Subcutaneous abdominal adipose tissue (tissue), 5 donors: ENCODE measurements at regions not wholly inside any gene's neighbourhood (a gene's known extent, or its start where the extent isn't known, plus 50 kb on each side); places are given as distances from the start of the nearest gene placed in this dataset.

Source experiments
- H3K27ac ChIP-seq: one replicate; pipeline ENCODE4 v1.7.0; 2013; ENCODE audit warnings: low read depth, mild to moderate bottlenecking, inconsistent platforms, low read length, moderate library complexity
- H3K27me3 ChIP-seq, 5 donors: one replicate each; pipeline ENCODE4 v1.7.0; 2013; ENCODE audit warnings: low read length in 5 of 5, inconsistent platforms in 1 of 5; ENCODE audit not compliant: control insufficient read depth in 5 of 5, insufficient read depth in 4 of 5
- H3K36me3 ChIP-seq, 5 donors: one replicate each; pipeline ENCODE4 v1.7.0; 2013; ENCODE audit warnings: low read length in 5 of 5; ENCODE audit not compliant: control insufficient read depth in 5 of 5, insufficient read depth in 5 of 5
- H3K4me1 ChIP-seq, 5 donors: one replicate each; pipeline ENCODE4 v1.7.0; 2013; ENCODE audit warnings: low read length in 5 of 5, mild to moderate bottlenecking in 3 of 5, moderate library complexity in 1 of 5; ENCODE audit not compliant: control insufficient read depth in 5 of 5, insufficient read depth in 5 of 5
- H3K4me3 ChIP-seq, 5 donors: one replicate each; pipeline ENCODE4 v1.7.0; 2013; ENCODE audit warnings: low read length in 5 of 5, low read depth in 1 of 5
- H3K9ac ChIP-seq, 5 donors: one replicate each; pipeline ENCODE4 v1.7.0; 2013; ENCODE audit warnings: low read length in 5 of 5, mild to moderate bottlenecking in 4 of 5, moderate library complexity in 3 of 5
- H3K9me3 ChIP-seq, 5 donors: one replicate each; pipeline ENCODE4 v1.7.0; 2013; ENCODE audit warnings: low read length in 5 of 5; ENCODE audit not compliant: control insufficient read depth in 5 of 5
- donor health status: healthy.
- donor health status: healthy.
- donor health status: healthy.
- donor health status: healthy.
- donor health status: healthy.

- Histone ChIP-seq H3K4me1 (no peaks in the 10 kb centered on the region), H3K9me3 (peaks cover 3 to 12% (median 4%) of the 10 kb centered on the region in 5 donors), H3K4me3 (no peak overlapping the region), H3K36me3 (no peaks in the 10 kb centered on the region), H3K27ac (no peak overlapping the region), H3K9ac (no peak overlapping the region), H3K27me3 (no peaks in the 10 kb centered on the region)
These were observed 78.1 kb upstream of the MAST4 start for GRCh38 chr5:66518052-66518451.

GRCh38 chr5:66518753-66519152 lies 77.4 kb upstream of the MAST4 start:
- Histone ChIP-seq H3K9ac (no peak overlapping the region), H3K27me3 (no peaks in the 10 kb centered on the region), H3K4me3 (no peak overlapping the region), H3K36me3 (no peaks in the 10 kb centered on the region), H3K9me3 (peaks cover 3 to 12% (median 4%) of the 10 kb centered on the region in 5 donors), H3K4me1 (no peaks in the 10 kb centered on the region), H3K27ac (no peak overlapping the region)

- Histone ChIP-seq H3K9ac (no peak overlapping the region), H3K27ac (no peak overlapping the region), H3K4me3 (no peak overlapping the region), H3K9me3 (peaks cover 3 to 12% (median 4%) of the 10 kb centered on the region in 5 donors), H3K27me3 (no peaks in the 10 kb centered on the region), H3K4me1 (no peaks in the 10 kb centered on the region), H3K36me3 (no peaks in the 10 kb centered on the region)
These were observed 76.6 kb upstream of the MAST4 start for GRCh38 chr5:66519626-66520025.

GRCh38 chr5:66520854-66521253 lies 75.3 kb upstream of the MAST4 start:
- H3K27ac ChIP-seq = no peak overlapping the region
- no peak overlapping the region for H3K9ac ChIP-seq
- peaks cover 3 to 12% (median 4%) of the 10 kb centered on the region in 5 donors for H3K9me3 ChIP-seq
- no peaks in the 10 kb centered on the region for H3K4me1 ChIP-seq
- no peak overlapping the region for H3K4me3 ChIP-seq
- no peaks in the 10 kb centered on the region for H3K27me3 ChIP-seq
- no peaks in the 10 kb centered on the region for H3K36me3 ChIP-seq

GRCh38 chr5:66527478-66528035 lies 68.6 kb upstream of the MAST4 start:
- H3K36me3 ChIP-seq = no peaks in the 10 kb centered on the region
- H3K27me3 ChIP-seq = no peaks in the 10 kb centered on the region
- H3K9me3 ChIP-seq = no peaks in the 10 kb centered on the region
- H3K4me3 ChIP-seq = no peak overlapping the region
- no peaks in the 10 kb centered on the region for H3K4me1 ChIP-seq
- no peak overlapping the region for H3K9ac ChIP-seq
- H3K27ac ChIP-seq = no peak overlapping the region

- Histone ChIP-seq H3K9me3 (no peaks in the 10 kb centered on the region), H3K27ac (no peak overlapping the region), H3K9ac (no peak overlapping the region), H3K36me3 (no peaks in the 10 kb centered on the region), H3K27me3 (no peaks in the 10 kb centered on the region), H3K4me3 (no peak overlapping the region), H3K4me1 (no peaks in the 10 kb centered on the region)
These were observed 67.0 kb upstream of the MAST4 start for GRCh38 chr5:66529182-66529581.

- no peaks in the 10 kb centered on the region for H3K4me1 ChIP-seq
- H3K9ac ChIP-seq = no peak overlapping the region
- H3K36me3 ChIP-seq = no peaks in the 10 kb centered on the region
- H3K27ac ChIP-seq = no peak overlapping the region
- no peaks in the 10 kb centered on the region for H3K27me3 ChIP-seq
- H3K9me3 ChIP-seq = no peaks in the 10 kb centered on the region
- no peak overlapping the region for H3K4me3 ChIP-seq
These were observed 66.5 kb upstream of the MAST4 start for GRCh38 chr5:66529704-66530103.

GRCh38 chr5:66538126-66538525 lies 58.1 kb upstream of the MAST4 start:
- H3K4me1 ChIP-seq = no peaks in the 10 kb centered on the region

GRCh38 chr5:66538531-66538930 lies 57.7 kb upstream of the MAST4 start:
- H3K4me3 ChIP-seq = no peak overlapping the region
- H3K27ac ChIP-seq = no peak overlapping the region
- H3K27me3 ChIP-seq = no peaks in the 10 kb centered on the region
- H3K9me3 ChIP-seq = no peaks in the 10 kb centered on the region
- H3K9ac ChIP-seq = no peak overlapping the region
- no peaks in the 10 kb centered on the region for H3K36me3 ChIP-seq
- H3K4me1 ChIP-seq = no peaks in the 10 kb centered on the region

More at GRCh38 chr5:66538126-66538525, 58.1 kb upstream of the MAST4 start:
- no peak overlapping the region for H3K4me3 ChIP-seq
- H3K9ac ChIP-seq = no peak overlapping the region
- H3K27me3 ChIP-seq = no peaks in the 10 kb centered on the region
- H3K36me3 ChIP-seq = no peaks in the 10 kb centered on the region
- no peaks in the 10 kb centered on the region for H3K9me3 ChIP-seq
- H3K27ac ChIP-seq = no peak overlapping the region

GRCh38 chr5:66540078-66540477 lies 56.1 kb upstream of the MAST4 start:
- no peaks in the 10 kb centered on the region for H3K9me3 ChIP-seq
- H3K4me3 ChIP-seq = no peak overlapping the region
- no peak overlapping the region for H3K27ac ChIP-seq
- no peaks in the 10 kb centered on the region for H3K27me3 ChIP-seq
- no peak overlapping the region for H3K9ac ChIP-seq
- no peaks in the 10 kb centered on the region for H3K4me1 ChIP-seq
- H3K36me3 ChIP-seq = no peaks in the 10 kb centered on the region

GRCh38 chr5:66542711-66543110 lies 53.5 kb upstream of the MAST4 start:
- Histone ChIP-seq H3K27me3 (no peaks in the 10 kb centered on the region), H3K27ac (no peak overlapping the region), H3K9ac (no peak overlapping the region), H3K4me3 (no peak overlapping the region), H3K4me1 (no peaks in the 10 kb centered on the region), H3K36me3 (no peaks in the 10 kb centered on the region), H3K9me3 (peaks cover 0 to 4% (median 0%) of the 10 kb centered on the region in 5 donors)
